ENCODE measurements at regions not wholly inside any gene's neighbourhood (a gene's known extent, or its start where the extent isn't known, plus 50 kb on each side); places are given as distances from the start of the nearest gene placed in this dataset.

- no peak for DNase-seq
Measured at GRCh38 chr14:71472356-71473340, 459.6 kb upstream of the RGS6 start.

- no peak for DNase-seq
Measured at GRCh38 chr14:71473843-71474242, 458.4 kb upstream of the RGS6 start.

GRCh38 chr14:71474301-71475265 lies 457.6 kb upstream of the RGS6 start:
- no peak for DNase-seq

- no peak for DNase-seq
Measured at GRCh38 chr14:71475916-71476315, 456.3 kb upstream of the RGS6 start.

GRCh38 chr14:71478542-71478941 lies 453.7 kb upstream of the RGS6 start:
- DNase-seq = peak; percentile 84

GRCh38 chr14:71481021-71481654 lies 451.1 kb upstream of the RGS6 start:
- DNase-seq = no peak

- DNase-seq = no peak
Measured at GRCh38 chr14:71482671-71483070, 449.6 kb upstream of the RGS6 start.

- DNase-seq = no peak
Measured at GRCh38 chr14:71483154-71483553, 449.1 kb upstream of the RGS6 start.

- DNase-seq = no peak
Measured at GRCh38 chr14:71485833-71486232, 446.4 kb upstream of the RGS6 start.

GRCh38 chr14:71486279-71486678 lies 445.9 kb upstream of the RGS6 start:
- DNase-seq = no peak

GRCh38 chr14:71487449-71487848 lies 444.8 kb upstream of the RGS6 start:
- DNase-seq = no peak

GRCh38 chr14:71487941-71488340 lies 444.3 kb upstream of the RGS6 start:
- no peak for DNase-seq

- no peak for DNase-seq
Measured at GRCh38 chr14:71488703-71489191, 443.5 kb upstream of the RGS6 start.

- no peak for DNase-seq
Measured at GRCh38 chr14:71489742-71490141, 442.5 kb upstream of the RGS6 start.

GRCh38 chr14:71491931-71492330 lies 440.3 kb upstream of the RGS6 start:
- DNase-seq = no peak

GRCh38 chr14:71492346-71492745 lies 439.9 kb upstream of the RGS6 start:
- no peak for DNase-seq

- DNase-seq = no peak
Measured at GRCh38 chr14:71497645-71498086, 434.6 kb upstream of the RGS6 start.

- no peak for DNase-seq
Measured at GRCh38 chr14:71498212-71498611, 434.0 kb upstream of the RGS6 start.

GRCh38 chr14:71499018-71499417 lies 433.2 kb upstream of the RGS6 start:
- no peak for DNase-seq

- no peak for DNase-seq
Measured at GRCh38 chr14:71507681-71508080, 424.5 kb upstream of the RGS6 start.

GRCh38 chr14:71508901-71509300 lies 423.3 kb upstream of the RGS6 start:
- no peak for DNase-seq

GRCh38 chr14:71511152-71511551 lies 421.1 kb upstream of the RGS6 start:
- DNase-seq = no peak
